ENCODE measurements at regions not wholly inside any gene's neighbourhood (a gene's known extent, or its start where the extent isn't known, plus 50 kb on each side); places are given as distances from the start of the nearest gene placed in this dataset.

GRCh38 chr6:168837254-168838036 lies 396.5 kb downstream of the SMOC2 start:
- TF ChIP-seq REST (IDR thresholded peaks at IDR 0.05; ENCODE audit: low read depth, low read length), result no peak
- no peak for TF ChIP-seq CTCF (IDR thresholded peaks at IDR 0.05)
- no peak for TF ChIP-seq TAF1 (IDR thresholded peaks at IDR 0.05; ENCODE audit: borderline replicate concordance, low read depth, low read length)
- no peak for TF ChIP-seq IRF3 (IDR thresholded peaks at IDR 0.05; ENCODE audit: low read depth, low read length)
- no peak for TF ChIP-seq EZH2phosphoT487 (IDR thresholded peaks at IDR 0.05; ENCODE audit: borderline replicate concordance, low read depth)
